ENCODE measurements at regions not wholly inside any gene's neighbourhood (a gene's known extent, or its start where the extent isn't known, plus 50 kb on each side); places are given as distances from the start of the nearest gene placed in this dataset.

DNA sequence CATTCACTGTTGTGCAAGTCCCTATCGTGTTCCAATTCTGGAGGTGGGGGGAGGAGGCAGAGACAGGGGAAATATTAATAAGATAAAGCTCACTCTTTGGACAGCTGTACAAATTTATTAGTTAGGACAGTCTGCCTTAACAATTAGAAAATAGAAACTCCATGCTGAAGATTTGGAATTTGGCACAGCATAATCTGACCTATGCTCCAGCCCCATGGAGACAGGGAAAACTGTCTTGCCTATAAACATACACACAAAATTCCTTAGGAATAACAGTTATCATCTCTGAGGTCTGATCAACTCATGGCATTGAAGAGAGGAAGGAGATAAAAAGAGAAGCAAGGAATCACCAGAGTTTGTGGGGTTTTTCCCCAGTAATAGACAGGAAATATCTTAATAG lies 335.4 kb upstream of the MEOX2 start:
- in situ Hi-C loops (cut with MboI; ENCODE audit: low sequenced_read_pairs) (no loop called here), intact Hi-C loops (cut with micrococcal nuclease) (loop anchor here (5.0 kb wide), 1 partner anchor 45 kb away; no protein-coding TSS in a partner anchor), dilution Hi-C loops (cut with HindIII; ENCODE audit: low sequenced_read_pairs, unreplicated experiment) (no loop called here)
- TF ChIP-seq MXI1 (IDR thresholded peaks at IDR 0.05; ENCODE audit: borderline replicate concordance, low read depth, low read length), result no peak
- TF ChIP-seq, protein P1, sequence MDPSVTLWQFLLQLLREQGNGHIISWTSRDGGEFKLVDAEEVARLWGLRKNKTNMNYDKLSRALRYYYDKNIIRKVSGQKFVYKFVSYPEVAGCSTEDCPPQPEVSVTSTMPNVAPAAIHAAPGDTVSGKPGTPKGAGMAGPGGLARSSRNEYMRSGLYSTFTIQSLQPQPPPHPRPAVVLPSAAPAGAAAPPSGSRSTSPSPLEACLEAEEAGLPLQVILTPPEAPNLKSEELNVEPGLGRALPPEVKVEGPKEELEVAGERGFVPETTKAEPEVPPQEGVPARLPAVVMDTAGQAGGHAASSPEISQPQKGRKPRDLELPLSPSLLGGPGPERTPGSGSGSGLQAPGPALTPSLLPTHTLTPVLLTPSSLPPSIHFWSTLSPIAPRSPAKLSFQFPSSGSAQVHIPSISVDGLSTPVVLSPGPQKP (IDR thresholded peaks at IDR 0.05; ENCODE audit: borderline replicate concordance, low read depth, low read length), result no peak
- TF ChIP-seq MAFK (IDR thresholded peaks at IDR 0.05; ENCODE audit: low read depth, low read length), result no peak
- no peak for TF ChIP-seq FOS (IDR thresholded peaks at IDR 0.05; ENCODE audit: low read depth, low read length)
- no peak for TF ChIP-seq RAD21 (IDR thresholded peaks at IDR 0.05; ENCODE audit: low read length)
- Histone ChIP-seq H2BK20ac (ENCODE audit: low read depth, low read length) (peak overlapping the region; percentile 42; the same call in 1 of the 2 replicates), H4K5ac (ENCODE audit: low read depth, low read length) (no peak overlapping the region), H3K9me3 (ENCODE audit: control insufficient read depth, insufficient read depth, low read length) (no peaks in the 10 kb centered on the region), H3K36me3 (ENCODE audit: control insufficient read depth, insufficient read depth, low read length) (no peaks in the 10 kb centered on the region), H4K8ac (ENCODE audit: low read depth in 2 of 2, low read length in 2 of 2) (no peak overlapping the region), H2AK9ac (replicated peaks; ENCODE audit: low read depth, low read length, poor library complexity) (no peak overlapping the region), H3K23ac (ENCODE audit: low read depth, low read length) (no peak overlapping the region), H3K9me1 (ENCODE audit: insufficient read depth, low read length) (peaks cover 4% of the 10 kb centered on the region), H3K9ac (ENCODE audit: low read depth, low read length) (no peak overlapping the region), H3K27me3 (ENCODE audit: control insufficient read depth, insufficient read depth, low read length) (no peaks in the 10 kb centered on the region), H3K4me1 (ENCODE audit: control insufficient read depth, insufficient read depth, low read length) (peaks cover 8% of the 10 kb centered on the region), H3K4ac (ENCODE audit: low read depth, low read length) (no peak overlapping the region), H4K91ac (ENCODE audit: insufficient read depth, low read depth, low read length) (no peak overlapping the region), H3K56ac (ENCODE audit: extremely low read depth, insufficient read depth, low read length) (no peak overlapping the region), H2BK5ac (ENCODE audit: low read depth, low read length, poor library complexity, severe bottlenecking) (no peak overlapping the region), H2AK5ac (ENCODE audit: low read depth, low read length) (no peak overlapping the region), H3K14ac (replicated peaks; ENCODE audit: low read depth, low read length) (peak overlapping the region; percentile 37; the same call in 1 of the 2 replicates), H4K20me1 (ENCODE audit: insufficient read depth, low read length) (no peaks in the 10 kb centered on the region), H3K79me1 (ENCODE audit: low read depth in 1 of 2, low read length in 2 of 2) (no peaks in the 10 kb centered on the region), H3K18ac (ENCODE audit: low read depth, low read length) (no peak overlapping the region), H3K4me3 (ENCODE audit: insufficient read depth, low read depth, low read length) (no peak overlapping the region), H2BK15ac (ENCODE audit: low read depth, low read length) (no peak overlapping the region; the same call in 2 of the 3 replicates), H2BK120ac (ENCODE audit: low read depth, low read length) (0 out of 2 replicates have a peak overlapping the region, but pooled peaks have one; percentile 1), H2AFZ (replicated peaks; ENCODE audit: low read length, poor library complexity) (no peak overlapping the region), H3K4me2 (ENCODE audit: low read depth, low read length) (no peak overlapping the region), H3K27ac (ENCODE audit: insufficient read depth, low read length) (no peak overlapping the region)
- no CpG with 5 or more reads among the region's 1 CpG for WGBS, 2 experiments (ENCODE audit: extremely low coverage in 2 of 2, insufficient read length in 1 of 2)
- BruUV-seq (replicated peaks), result no TSS peak
- ChIA-PET POLR2A (ENCODE audit: unreplicated experiment) (no interaction called here), CTCF (no interaction called here)
- DNase-seq, result no peak
- ATAC-seq (ENCODE audit: low read depth), result no peak
